Globus pallidus (tissue), 1 donor: ENCODE measurements at regions not wholly inside any gene's neighbourhood (a gene's known extent, or its start where the extent isn't known, plus 50 kb on each side); places are given as distances from the start of the nearest gene placed in this dataset.

Experiments used
- DNase-seq: peaks from one replicate; pipeline ENCODE4 v3.0.0-alpha.2; 2015; ENCODE audit warnings: low spot score

GRCh38 chr5:156142867-156143266, 184.1 kb upstream of the SGCD start:
- no peak for DNase-seq

DNA sequence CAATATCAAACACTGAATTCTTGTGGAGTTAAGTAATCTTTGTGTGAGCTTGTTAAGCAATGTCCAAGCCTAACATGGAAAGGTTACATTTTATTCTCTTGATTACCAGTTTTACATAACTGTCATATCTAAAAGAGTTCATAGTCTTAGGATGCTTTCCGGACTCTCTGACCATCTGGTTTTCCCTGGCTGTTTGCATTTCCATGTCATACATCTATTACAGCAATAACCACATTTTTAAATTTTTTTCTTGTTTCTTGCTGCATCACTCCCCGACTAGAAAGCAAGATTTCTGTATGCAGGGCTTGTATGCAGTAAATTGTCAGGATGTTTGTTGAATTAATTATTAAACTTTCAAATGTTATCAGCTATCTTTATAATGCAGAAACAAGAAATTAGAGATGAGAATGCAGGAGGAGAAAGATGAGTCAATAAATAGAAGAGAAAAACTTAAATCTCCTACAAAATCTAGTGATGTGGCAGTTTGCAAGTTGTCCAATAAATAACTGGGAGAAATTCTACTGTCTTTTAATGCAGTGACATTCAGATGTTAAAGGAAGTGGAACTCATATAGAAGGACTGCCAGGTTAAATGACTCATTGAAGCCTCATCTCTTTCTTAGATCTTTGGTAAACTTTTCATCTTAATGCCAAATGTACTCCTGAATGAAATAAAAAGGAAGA, 179.6 kb upstream of the SGCD start:
- no peak for DNase-seq

DNA sequence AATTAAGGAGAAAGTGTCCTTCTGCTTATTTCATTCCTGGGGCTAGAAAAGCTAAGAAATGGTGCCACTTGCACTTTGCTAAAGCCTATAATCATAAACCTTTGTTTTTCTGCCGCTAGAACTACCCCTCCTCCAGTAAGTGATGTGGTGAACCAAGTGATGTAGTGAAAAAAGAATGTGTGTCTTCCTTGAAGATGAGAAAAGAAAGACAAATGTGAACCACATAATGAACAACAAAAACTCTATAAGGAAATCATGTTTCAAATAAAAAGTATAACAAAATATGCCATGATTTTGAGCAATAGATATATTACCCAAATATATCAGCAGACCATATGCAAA, 179.0 kb upstream of the SGCD start:
- no peak for DNase-seq

DNA sequence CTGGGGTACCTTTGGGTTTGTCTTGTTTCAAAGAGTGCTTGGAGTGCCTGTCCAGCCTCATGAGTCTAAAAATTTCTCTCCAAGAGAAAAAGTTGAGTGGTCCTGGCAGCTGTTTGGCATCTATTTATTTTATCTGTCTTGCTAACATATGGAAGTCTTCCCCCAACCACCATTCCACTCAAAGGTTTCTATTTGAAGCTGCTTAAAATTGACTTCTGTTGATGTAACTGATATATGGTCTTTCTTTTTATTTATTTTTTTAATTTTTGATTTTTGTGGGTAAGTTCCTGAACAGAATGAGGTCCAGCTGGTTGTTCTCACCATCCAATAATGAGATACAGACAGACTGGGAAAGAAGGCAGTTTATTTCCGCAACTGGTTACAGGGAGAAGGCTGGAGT, 178.7 kb upstream of the SGCD start:
- DNase-seq, result no peak

- DNase-seq, result no peak
These were observed 177.8 kb upstream of the SGCD start for GRCh38 chr5:156149213-156149612.

DNA sequence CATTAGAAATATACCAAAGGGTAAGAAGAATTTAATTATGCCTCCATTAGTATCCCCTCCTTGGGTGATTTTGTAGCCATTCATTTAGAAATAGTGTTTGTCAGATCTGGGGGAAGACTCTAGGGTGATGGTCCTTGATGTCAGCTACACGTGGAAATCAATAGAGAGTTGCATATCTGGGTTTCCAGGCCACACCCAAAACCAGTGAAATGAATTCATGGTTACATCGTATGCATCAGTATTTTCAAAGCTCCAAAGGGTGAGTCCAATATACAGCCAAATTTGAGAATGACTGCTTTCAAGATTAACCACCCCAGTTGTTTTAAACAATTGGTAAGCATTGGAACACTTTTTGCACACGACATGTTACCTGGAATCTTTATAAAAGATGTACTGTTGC, 173.4 kb upstream of the SGCD start:
- DNase-seq, result no peak

- DNase-seq, result no peak
These were observed 172.2 kb upstream of the SGCD start for GRCh38 chr5:156154757-156155156.

DNA sequence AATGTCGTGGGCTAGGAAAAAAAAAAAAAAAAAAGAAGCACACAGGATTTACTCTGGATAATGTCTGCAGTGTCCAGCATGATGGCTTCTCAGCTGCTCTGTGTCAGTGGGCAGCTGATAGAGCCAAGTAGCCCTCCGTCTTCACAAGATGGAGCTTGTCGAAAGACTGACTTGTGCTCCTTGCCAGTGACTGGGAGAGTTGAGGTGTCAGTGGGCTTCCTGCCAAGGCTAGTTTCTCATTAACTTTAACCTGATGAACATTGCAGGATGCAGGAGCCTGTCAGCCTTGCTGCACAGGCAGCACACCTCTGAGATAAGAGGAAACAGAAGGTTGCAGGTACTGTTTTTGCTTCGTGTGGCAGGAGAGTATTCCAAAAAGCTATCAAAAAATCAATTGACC, 171.4 kb upstream of the SGCD start:
- DNase-seq, result no peak

DNA sequence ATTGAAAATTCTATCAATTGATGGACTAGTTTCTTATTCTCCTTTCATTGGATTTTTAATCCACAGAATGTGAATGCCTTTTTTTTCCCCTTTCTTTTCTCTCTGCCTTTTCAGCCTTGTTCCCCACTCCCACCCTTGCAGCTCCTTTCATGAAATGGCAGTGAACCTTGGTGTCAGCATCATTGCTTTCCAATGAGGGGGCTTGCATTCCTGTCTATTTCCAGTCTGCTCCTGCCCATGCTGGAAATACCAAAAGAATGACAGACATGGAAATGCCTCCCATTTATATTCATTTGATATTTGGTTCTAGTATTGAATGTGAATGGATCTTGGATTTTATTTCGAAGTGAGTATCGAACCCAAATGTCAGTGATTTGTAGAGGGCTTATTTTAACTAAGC, 162.7 kb upstream of the SGCD start:
- DNase-seq, result no peak

- DNase-seq, result no peak
These were observed 157.5 kb upstream of the SGCD start for GRCh38 chr5:156169495-156169894.

GRCh38 chr5:156170351-156170961, 156.5 kb upstream of the SGCD start:
- DNase-seq, result no peak

DNA sequence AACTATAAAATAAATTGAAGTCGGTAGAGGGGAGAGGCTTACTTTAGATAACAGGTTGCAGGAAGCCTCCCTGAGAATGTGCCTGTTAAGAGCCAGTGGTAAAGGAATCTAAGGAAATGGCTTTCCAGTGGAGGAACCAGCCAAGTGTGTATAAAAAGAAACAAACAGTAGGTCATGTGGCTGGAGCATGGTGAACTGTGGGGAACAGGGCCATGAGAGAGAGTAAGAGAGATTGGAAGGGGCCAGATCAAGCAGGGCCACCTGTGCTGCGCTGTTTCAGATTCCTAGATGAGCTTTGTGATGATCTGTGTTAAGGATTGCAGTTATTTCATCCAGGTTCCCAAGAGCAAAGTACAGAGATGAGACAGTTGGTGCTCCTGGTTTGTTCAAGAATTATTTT, 152.7 kb upstream of the SGCD start:
- DNase-seq, result no peak

DNA sequence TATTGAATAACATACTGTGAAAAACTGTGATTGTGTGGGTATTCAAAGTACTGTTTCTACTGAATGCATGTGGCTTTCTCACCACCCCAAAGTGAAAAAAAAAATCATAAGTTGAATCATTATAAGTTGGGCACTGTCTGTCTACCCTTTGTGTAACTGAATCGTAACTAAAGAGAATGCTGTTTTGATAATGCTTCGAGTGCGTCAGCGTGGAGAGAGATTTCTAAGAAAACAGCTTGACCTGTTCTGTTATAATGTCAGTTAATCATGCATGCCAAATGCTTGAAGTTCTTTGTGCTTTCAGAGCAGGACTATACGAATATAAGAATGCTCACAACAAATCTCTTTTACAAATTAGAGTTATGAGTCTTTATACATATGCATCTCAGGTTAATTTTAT, 148.8 kb upstream of the SGCD start:
- DNase-seq, result no peak

- no peak for DNase-seq
These were observed 145.3 kb upstream of the SGCD start for GRCh38 chr5:156181656-156182055.

DNA sequence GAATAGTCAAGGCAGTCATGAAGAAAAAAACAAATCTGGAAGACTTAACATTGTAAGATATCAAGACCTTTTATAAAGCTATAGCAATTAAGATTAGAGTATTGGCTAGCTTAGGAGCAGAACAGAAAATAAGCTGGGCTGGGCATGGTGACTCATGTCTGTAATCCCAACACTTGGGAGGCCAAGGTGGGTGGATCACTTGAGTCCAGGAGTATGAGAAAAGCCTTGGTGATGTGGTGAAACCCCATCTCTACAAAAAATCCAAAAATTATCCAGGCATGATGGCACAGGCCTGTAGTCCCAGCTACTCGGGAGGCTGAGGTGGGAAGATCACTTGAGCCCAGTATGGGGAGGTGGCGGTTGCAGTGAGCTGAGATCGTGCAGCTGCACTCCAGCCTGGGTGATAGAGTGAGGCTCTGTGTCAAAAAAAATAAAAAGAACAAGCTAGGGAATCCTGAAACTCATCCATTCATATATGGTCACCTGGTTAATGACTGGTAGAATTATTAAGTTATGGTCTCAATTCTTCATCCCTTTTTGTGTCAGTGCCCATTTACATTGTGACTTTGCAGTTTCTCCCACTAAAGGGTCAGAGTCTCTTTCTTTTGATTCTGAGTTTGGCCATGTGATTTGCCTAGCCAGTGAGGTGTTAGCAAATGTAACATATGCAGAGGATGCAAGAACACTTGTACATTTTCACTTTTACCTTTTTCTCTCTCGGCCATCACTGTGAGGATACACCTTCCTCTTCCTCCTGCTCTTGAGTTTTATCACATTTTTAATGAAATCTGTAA, 144.6 kb upstream of the SGCD start:
- DNase-seq, result no peak

- DNase-seq, result no peak
These were observed 140.2 kb upstream of the SGCD start for GRCh38 chr5:156186760-156187159.

DNA sequence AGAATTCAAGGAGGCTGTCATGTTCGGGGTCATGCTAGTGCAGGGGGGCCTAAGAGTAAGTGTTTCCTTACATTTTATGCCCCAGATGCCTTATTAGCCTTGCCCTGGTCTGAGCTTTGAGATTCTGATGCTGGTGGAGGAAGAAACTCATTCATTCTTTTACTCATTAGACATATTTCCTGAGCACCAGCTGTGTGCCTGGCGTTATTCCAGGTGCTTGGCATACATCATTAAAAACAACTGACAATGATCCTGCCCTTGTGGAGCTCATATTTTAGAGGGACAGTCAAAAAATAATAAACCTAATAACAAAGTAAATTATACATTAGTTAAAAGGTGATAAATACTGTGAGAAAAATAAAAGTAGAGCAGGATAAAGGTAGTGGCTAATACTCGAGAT, 138.9 kb upstream of the SGCD start:
- no peak for DNase-seq

DNA sequence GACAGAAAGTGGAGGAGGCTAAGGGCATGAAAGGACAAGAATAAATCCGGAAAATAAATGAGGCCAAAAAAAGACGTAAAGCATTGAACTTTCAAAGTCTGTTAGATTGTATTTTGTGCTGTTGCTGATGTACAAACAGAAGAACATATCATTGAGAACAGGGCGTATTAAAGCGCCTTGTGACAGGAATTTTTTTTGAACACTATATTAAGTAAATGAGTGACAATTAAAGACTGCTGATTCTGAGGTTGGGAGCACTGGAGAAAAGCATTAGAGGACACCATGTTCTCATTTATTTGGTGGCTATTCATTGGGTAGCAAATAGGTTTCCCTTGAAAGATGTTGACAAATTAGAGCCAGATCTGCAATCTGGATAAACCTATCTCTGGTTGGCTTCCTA, 137.3 kb upstream of the SGCD start:
- no peak for DNase-seq

DNA sequence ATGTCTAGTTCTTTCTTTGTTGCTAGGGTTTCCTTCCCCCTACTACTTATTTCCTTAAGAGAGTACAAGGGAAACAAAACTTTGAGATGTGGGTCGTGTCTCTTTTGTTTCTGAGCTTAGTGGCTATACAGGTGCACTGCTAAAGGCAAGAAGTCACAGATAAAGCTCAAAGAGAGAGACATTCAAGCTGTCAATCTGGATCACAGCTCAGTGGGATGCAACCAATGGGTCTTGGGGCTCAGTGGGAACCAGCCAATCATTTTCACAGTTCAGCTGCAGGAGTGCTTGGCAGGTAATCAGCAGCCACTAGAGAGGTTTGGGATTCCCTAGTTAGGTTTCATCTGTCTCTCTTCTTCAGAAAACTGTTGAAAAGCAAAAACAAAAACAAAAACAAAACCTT, 135.4 kb upstream of the SGCD start:
- no peak for DNase-seq

DNA sequence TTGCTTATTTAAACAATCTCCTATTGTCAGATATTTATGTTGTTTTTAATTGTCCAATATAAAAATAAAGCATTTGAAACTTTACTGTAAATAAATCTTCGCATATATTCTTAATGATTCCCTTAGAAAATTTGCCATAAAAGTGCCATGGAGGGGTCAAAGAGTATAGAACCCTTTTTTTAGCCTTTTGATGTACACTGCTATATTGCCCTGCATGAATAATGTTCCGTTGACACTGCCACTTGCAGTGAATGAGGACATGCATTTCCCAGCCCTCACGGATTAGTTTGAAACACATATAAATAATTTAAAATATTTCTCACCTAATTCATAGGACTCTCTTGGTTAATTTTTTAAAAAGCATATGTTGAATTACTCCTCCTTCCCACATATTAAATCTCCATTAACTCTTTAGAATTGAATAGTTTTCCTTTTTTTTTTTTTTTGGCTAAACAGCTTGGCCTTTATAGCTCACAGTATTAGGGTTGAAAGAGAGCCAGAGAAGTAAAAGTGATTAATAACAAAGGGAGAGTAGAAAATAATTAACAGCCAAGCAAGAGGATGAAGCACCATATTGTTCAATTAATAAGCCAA, 129.8 kb upstream of the SGCD start:
- DNase-seq, result no peak

- no peak for DNase-seq
These were observed 127.9 kb upstream of the SGCD start for GRCh38 chr5:156199045-156199444.

DNA sequence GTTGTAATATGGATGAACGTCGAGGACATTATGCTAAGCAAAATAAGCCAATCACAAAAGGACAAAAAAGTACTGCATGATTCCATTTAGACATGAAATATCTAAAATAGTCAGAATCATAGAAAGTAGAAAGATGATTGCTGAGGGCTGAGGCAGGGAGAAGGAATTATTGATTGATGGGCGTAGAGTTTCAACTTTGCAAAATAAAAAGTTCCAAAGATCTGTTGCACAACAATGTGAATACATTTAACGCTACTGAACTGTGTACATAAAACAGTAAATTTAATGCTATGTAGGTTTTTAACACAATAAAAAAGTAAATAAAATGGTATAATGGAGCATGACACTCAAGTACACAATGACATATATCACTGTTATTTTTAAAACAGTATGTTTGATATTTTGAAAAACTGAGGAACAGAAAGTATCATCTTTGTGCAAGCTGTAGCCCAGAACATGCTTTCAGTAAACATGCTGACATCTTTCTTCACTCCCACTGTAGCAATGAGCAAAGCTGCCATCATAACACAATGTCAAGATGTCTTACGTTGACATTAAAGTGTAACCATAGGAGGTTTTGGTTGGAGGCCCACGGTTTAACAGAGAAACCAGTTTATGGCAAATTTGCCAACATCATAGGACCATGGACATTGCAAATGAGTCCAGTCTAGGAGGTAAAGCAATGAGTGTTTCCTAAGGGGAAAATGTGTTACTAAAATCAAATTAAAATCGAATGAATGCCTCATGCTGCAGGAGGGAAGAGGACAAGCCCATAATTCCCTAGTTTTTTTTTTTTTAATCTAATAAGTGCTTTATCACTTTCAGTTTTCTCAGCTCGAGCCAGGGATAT, 125.8 kb upstream of the SGCD start:
- no peak for DNase-seq
